ENCODE measurements at regions not wholly inside any gene's neighbourhood (a gene's known extent, or its start where the extent isn't known, plus 50 kb on each side); places are given as distances from the start of the nearest gene placed in this dataset.

DNA sequence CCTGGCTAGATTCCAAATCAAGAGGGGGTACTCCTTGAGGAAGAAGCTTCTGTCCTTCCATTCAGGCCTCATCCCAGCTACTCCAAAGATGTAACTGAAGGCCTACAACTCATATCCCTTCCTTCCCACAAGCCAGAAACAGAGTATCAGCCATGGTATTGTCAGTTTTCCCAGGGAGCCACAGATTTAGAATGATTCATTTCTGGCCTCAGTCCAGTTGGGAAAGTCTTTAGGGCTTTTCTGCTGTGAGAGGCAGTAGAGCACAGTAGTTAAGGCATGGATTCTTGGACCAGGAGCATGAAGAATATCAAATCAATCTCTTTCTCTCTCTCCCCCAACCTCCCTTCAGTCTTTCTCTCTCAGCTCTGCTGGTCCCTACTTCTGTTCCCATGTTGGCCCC is 505.0 kb downstream of the BCOR start:
- TF ChIP-seq, protein P1, sequence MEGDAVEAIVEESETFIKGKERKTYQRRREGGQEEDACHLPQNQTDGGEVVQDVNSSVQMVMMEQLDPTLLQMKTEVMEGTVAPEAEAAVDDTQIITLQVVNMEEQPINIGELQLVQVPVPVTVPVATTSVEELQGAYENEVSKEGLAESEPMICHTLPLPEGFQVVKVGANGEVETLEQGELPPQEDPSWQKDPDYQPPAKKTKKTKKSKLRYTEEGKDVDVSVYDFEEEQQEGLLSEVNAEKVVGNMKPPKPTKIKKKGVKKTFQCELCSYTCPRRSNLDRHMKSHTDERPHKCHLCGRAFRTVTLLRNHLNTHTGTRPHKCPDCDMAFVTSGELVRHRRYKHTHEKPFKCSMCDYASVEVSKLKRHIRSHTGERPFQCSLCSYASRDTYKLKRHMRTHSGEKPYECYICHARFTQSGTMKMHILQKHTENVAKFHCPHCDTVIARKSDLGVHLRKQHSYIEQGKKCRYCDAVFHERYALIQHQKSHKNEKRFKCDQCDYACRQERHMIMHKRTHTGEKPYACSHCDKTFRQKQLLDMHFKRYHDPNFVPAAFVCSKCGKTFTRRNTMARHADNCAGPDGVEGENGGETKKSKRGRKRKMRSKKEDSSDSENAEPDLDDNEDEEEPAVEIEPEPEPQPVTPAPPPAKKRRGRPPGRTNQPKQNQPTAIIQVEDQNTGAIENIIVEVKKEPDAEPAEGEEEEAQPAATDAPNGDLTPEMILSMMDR (IDR thresholded peaks at IDR 0.05; ENCODE audit: low read depth, low read length, poor library complexity, severe bottlenecking): no peak
- TF ChIP-seq EZH2phosphoT487 (IDR thresholded peaks at IDR 0.05; ENCODE audit: borderline replicate concordance, low read length): no peak

Data from DOHH2 (cell line).